RWPE1 (cell line): ENCODE measurements at regions not wholly inside any gene's neighbourhood (a gene's known extent, or its start where the extent isn't known, plus 50 kb on each side); places are given as distances from the start of the nearest gene placed in this dataset.

Experiments
- CTCF ChIA-PET: fragments of 350-600 bp; sonication (Branson Sonifier 250); formaldehyde crosslinking; extraction: SDS; loops from one replicate; lab custom pipeline; 2021; lab: Yijun Ruan, JAX
- POLR2A ChIA-PET: fragments of 400-600 bp; formaldehyde crosslinking; extraction: SDS; loops from one replicate; lab custom pipeline; 2020; ENCODE audit warnings: antibody characterized with exemption; ENCODE audit not compliant: low non-redundant PET; lab: Yijun Ruan, JAX
- DNase-seq: peaks from one replicate; pipeline ENCODE4 v3.0.0; 2012; ENCODE audit warnings: low spot score
- H3K27ac ChIP-seq: fragments of 450-650 bp; 2 replicates; pipeline ENCODE4 v1.5.1; 2017
- TF ChIP-seq, protein P1 (sequence below): fragments of 450-650 bp; conservative IDR thresholded peaks from 2 replicates; pipeline ENCODE4 v1.5.1; 2017; ENCODE audit warnings: low read depth, mild to moderate bottlenecking

DNA sequence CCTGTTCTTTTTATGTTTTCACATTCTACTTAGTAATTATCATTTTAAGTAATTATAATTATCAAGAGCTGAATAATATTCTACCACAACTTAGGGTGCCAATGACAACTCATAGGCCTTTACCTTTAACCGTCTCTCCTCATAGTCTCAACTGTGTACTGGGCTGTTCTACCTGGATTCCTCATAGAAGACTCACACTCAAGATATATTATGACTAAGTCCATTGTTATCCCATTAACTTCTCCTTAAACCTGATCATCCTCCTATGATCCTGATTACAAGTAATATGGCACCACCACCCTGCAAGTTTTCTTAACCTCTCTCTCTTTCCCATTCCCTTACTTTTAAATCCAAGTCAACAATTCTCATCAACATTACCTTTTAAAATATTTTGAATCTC is 285.9 kb upstream of the VEPH1 start:
- CTCF ChIA-PET = no interaction called here
- POLR2A ChIA-PET = no interaction called here
- no peak overlapping the region for H3K27ac ChIP-seq
- peak; percentile 81 for DNase-seq
- TF ChIP-seq, protein P1, sequence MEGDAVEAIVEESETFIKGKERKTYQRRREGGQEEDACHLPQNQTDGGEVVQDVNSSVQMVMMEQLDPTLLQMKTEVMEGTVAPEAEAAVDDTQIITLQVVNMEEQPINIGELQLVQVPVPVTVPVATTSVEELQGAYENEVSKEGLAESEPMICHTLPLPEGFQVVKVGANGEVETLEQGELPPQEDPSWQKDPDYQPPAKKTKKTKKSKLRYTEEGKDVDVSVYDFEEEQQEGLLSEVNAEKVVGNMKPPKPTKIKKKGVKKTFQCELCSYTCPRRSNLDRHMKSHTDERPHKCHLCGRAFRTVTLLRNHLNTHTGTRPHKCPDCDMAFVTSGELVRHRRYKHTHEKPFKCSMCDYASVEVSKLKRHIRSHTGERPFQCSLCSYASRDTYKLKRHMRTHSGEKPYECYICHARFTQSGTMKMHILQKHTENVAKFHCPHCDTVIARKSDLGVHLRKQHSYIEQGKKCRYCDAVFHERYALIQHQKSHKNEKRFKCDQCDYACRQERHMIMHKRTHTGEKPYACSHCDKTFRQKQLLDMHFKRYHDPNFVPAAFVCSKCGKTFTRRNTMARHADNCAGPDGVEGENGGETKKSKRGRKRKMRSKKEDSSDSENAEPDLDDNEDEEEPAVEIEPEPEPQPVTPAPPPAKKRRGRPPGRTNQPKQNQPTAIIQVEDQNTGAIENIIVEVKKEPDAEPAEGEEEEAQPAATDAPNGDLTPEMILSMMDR = no peak

DNA sequence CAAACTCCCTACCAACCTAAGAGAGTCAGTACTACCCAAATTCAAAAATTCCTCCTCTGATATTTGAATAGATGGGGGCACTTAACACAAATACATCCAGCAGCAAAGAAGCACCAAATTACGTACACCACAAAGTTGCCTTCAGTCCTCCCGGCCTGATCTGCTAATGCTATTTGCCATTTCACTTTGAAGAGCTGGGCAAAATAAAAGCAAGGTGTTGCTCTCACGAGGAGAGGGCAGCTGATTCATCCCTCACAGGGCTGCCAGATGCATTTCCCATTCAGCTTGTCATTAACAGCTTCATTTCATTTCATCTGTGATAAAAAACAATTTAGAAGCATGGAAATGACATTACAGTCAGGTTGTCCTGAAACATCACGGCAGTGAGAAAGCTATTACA is 283.4 kb upstream of the VEPH1 start:
- TF ChIP-seq, protein P1 = no peak
- no peak overlapping the region for H3K27ac ChIP-seq
- DNase-seq = peak; percentile 41
- ChIA-PET POLR2A (no interaction called here), CTCF (no interaction called here)

DNA sequence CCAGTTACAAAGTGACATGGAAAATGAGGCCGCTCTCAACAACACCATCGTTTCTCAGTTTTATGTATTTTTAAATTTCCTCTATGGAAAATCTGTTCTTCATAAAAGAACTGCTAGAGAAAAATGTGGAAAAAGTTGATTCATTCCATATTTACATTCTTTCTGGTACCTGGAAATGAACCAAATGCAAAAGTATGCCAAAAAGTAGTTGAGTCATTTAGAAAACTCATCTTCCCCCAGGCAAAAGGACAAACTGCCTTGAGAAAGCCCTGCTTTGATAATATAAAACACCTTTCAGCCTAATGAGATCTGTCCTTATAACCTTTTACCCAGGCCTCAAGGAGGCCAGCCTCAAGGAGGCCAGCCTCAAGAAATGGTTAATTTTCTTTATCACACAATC is 283.0 kb upstream of the VEPH1 start:
- ChIA-PET CTCF (no interaction called here), POLR2A (no interaction called here)
- DNase-seq = peak; percentile 69
- H3K27ac ChIP-seq = no peak overlapping the region
- TF ChIP-seq, protein P1 = no peak

DNA sequence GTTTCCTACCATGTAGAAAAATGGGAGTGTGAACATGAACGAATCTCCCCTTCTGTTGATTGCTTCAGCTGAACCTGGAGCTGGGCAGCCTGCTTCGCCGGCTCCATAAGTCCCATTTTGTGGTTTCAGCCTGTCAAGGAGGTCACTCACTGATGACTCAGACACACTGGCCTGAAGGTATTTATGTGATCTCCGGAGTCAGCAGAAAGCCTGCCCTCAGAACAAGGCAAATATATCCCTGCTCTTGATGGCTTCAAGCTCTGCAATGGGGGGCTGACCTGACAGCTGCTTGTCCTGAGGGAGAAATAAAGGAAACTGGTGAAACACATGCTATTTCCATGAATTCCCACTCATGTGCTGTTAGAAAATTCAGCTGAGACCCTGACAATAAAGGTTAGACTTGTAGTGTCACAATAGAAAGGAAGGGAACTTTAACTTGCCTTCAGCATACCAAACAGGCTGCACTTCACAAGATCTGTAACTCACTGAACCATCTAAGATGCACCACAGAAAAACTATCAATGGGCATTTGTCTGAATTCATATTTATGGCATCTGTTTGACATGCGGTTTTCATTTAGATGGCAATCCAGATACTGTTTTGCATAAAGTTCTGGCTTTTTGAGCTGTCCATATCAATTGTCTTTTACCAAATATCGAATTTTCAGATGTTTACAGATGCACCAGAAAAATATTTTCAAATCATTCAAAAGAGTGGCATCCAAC is 282.0 kb upstream of the VEPH1 start:
- H3K27ac ChIP-seq = peak overlapping the region; percentile 55
- ChIA-PET POLR2A (no interaction called here), CTCF (no interaction called here)
- TF ChIP-seq, protein P1 = no peak
- peak; percentile 79 for DNase-seq

DNA sequence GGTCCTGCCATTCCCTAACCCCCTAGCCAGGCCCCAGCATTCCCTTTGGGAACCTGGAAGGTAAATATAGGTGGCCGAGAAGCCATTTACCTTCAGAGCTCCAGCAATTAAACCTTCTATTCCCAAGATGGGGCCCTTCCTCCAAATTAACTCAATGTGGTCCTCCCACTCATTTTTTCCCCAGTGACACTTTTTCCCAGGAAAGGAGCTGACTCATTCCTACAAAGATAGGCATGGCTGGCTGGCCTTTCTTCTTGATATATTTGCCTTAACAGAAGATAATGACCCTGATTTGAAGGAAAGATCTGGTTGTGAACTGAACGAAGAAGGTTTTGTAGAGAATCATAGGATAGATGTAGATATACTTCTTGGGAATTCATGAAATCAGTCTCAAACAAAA is 279.0 kb upstream of the VEPH1 start:
- H3K27ac ChIP-seq = no peak overlapping the region
- CTCF ChIA-PET = no interaction called here
- POLR2A ChIA-PET = no interaction called here
- TF ChIP-seq, protein P1 = no peak
- DNase-seq = no peak

DNA sequence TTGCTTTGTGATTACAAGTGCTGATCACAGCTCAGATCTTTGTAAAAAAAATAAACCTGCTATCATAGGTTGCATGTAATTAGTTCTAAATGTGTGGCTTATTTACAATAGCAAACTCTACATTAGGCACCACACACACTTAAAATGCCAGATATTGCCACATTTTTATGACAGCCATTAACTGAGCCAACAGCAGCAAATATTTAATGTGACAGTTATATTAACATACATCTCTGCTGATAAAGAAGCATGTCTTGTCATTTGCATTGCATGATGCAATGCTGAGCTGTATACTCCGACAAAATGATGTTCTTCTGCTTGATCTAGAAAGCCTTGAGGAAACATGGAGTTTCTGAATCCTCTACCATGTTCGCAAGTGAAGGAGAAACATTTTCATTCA is 273.6 kb upstream of the VEPH1 start:
- TF ChIP-seq, protein P1 = no peak
- POLR2A ChIA-PET = no interaction called here
- CTCF ChIA-PET = no interaction called here
- H3K27ac ChIP-seq = no peak overlapping the region
- no peak for DNase-seq

DNA sequence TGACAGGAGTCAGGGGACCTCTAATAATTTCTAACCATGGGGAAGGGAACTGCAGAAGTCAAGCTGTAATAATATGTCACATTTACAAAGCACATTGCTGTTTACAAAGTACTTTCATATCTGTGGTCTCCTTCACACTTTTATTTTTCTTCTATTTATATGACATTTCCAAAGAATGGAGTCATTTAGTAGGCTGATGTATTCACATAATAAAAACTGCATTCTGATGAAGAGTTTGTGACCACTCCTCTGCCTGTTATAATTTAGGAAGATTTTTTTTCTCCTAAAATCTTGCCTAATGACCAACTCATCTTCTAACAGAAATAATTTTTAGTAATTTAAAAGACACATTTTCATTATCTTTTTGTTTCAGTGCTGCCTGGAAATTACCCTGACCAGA is 272.2 kb upstream of the VEPH1 start:
- TF ChIP-seq, protein P1 = no peak
- CTCF ChIA-PET = no interaction called here

More for the DNA sequence above, 272.2 kb upstream of the VEPH1 start:
- POLR2A ChIA-PET = no interaction called here
- no peak for DNase-seq
- no peak overlapping the region for H3K27ac ChIP-seq
